WI38 (cell line): ENCODE measurements at regions not wholly inside any gene's neighbourhood (a gene's known extent, or its start where the extent isn't known, plus 50 kb on each side); places are given as distances from the start of the nearest gene placed in this dataset.

ENCODE experiments used
- H3K4me3 ChIP-seq: 2 replicates; pipeline ENCODE4 v1.5.1; 2011; ENCODE audit warnings: low read depth, mild to moderate bottlenecking, control low read depth, low read length
- CTCF ChIP-seq: IDR thresholded peaks from 2 replicates; pipeline ENCODE4 v1.5.1; 2012; ENCODE audit warnings: low read depth, mild to moderate bottlenecking, control low read depth, low read length

GRCh38 chr12:107610021-107610859 is 75.4 kb upstream of the PWP1 start:
- peak; percentile 83 for TF ChIP-seq CTCF
- H3K4me3 ChIP-seq, result no peak overlapping the region

- TF ChIP-seq CTCF, result no peak
- H3K4me3 ChIP-seq, result no peak overlapping the region
Measured at GRCh38 chr12:107612508-107612907, 73.1 kb upstream of the PWP1 start.

- no peak for TF ChIP-seq CTCF
- no peak overlapping the region for H3K4me3 ChIP-seq
Measured at GRCh38 chr12:107616941-107617340, 68.7 kb upstream of the PWP1 start.

- no peak overlapping the region for H3K4me3 ChIP-seq
- no peak for TF ChIP-seq CTCF
Measured at GRCh38 chr12:107618106-107618505, 67.5 kb upstream of the PWP1 start.

GRCh38 chr12:107619831-107620230 is 65.8 kb upstream of the PWP1 start:
- TF ChIP-seq CTCF, result no peak
- no peak overlapping the region for H3K4me3 ChIP-seq

- no peak overlapping the region for H3K4me3 ChIP-seq
- peak; percentile 59 for TF ChIP-seq CTCF
Measured at GRCh38 chr12:107622001-107622400, 63.6 kb upstream of the PWP1 start.

GRCh38 chr12:107624493-107624892 is 61.1 kb upstream of the PWP1 start:
- H3K4me3 ChIP-seq, result no peak overlapping the region
- TF ChIP-seq CTCF, result no peak
